ENCODE measurements at regions not wholly inside any gene's neighbourhood (a gene's known extent, or its start where the extent isn't known, plus 50 kb on each side); places are given as distances from the start of the nearest gene placed in this dataset.

DNA sequence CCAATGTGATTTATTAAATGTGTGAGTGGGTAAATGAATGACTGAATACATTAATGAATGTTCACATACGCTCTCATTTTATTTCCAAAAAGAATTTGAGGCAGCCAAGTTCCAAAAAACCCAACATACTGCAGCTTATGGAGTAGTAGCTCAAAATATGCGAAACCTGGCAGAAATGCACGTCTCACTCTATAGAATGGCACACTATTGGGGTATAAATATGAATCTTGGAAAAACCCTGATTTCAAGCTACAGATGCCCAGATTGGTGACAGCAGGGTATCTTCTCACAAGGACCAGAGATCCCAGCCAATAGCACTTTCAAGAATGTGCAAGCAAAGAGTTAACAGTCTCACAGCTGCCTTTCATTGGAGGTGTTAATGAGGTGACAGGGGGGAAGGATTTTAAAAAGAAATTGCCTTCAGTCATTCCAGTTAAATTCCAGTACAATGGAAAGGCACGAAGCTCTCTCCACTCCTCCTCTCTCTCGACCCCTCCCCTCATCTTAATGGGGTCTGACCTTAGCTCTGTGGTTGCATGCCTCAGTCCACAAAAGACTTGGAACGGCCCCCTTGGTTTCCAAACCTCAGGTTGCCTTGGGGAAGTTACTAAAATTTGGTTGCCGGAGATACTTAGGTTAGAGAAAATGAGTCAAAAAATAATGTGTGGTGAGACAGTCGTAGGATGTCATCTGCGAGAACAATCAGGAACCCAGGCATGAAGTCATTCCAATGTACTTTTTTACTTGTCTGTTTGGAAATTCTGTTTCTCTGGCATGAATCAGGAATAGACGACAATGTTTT lies 307.4 kb downstream of the NFIB start:
- Histone ChIP-seq H3K27me3 (no peaks in the 10 kb centered on the region), H3K27ac (no peak overlapping the region), H3K36me3 (no peaks in the 10 kb centered on the region), H3K9me3 (no peaks in the 10 kb centered on the region), H3K4me3 (no peak overlapping the region), H3K4me1 (no peaks in the 10 kb centered on the region)
- no peak for DNase-seq
- TF ChIP-seq POLR2AphosphoS5 (IDR thresholded peaks at IDR 0.05) (no peak), EP300 (IDR thresholded peaks at IDR 0.05) (no peak), POLR2A (IDR thresholded peaks at IDR 0.05) (no peak)
- TF ChIP-seq, protein P1, sequence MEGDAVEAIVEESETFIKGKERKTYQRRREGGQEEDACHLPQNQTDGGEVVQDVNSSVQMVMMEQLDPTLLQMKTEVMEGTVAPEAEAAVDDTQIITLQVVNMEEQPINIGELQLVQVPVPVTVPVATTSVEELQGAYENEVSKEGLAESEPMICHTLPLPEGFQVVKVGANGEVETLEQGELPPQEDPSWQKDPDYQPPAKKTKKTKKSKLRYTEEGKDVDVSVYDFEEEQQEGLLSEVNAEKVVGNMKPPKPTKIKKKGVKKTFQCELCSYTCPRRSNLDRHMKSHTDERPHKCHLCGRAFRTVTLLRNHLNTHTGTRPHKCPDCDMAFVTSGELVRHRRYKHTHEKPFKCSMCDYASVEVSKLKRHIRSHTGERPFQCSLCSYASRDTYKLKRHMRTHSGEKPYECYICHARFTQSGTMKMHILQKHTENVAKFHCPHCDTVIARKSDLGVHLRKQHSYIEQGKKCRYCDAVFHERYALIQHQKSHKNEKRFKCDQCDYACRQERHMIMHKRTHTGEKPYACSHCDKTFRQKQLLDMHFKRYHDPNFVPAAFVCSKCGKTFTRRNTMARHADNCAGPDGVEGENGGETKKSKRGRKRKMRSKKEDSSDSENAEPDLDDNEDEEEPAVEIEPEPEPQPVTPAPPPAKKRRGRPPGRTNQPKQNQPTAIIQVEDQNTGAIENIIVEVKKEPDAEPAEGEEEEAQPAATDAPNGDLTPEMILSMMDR (IDR thresholded peaks at IDR 0.05) = no peak
- 76 to 82% (median 79%) methylated on average over 10 of the region's 10 CpGs for WGBS, 5 donors
- intact Hi-C loops (cut with DNase I; ENCODE audit: low total_unique reads) = no loop called here

DNA sequence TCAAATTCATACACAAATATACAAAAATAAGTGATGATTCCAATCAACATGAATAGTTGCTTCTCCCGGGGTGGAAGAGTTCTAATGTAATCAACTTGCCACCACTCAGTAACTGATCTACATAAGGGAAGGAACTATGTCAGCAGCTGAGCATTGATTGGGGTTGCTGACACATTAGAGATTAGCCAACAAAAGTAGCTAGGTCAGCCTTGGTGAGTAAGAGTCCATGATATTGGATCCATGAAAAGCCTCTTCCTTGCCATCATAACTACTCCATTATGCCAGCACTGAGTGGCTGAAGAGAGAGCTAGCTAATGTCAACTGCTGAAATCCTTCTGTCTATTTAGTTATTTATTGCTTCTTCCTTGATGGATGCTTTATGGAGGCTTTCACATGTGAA lies 309.8 kb downstream of the NFIB start:
- DNase-seq = no peak
- Histone ChIP-seq H3K9me3 (peaks cover 0 to 4% (median 2%) of the 10 kb centered on the region in 4 donors), H3K27me3 (no peaks in the 10 kb centered on the region), H3K27ac (no peak overlapping the region), H3K36me3 (no peaks in the 10 kb centered on the region), H3K4me1 (no peaks in the 10 kb centered on the region), H3K4me3 (no peak overlapping the region)
- intact Hi-C loops (cut with DNase I; ENCODE audit: low total_unique reads) = no loop called here
- WGBS, 5 donors = 77 to 96% (median 90%) methylated on average over 1 of the region's 1 CpG
- TF ChIP-seq EP300 (IDR thresholded peaks at IDR 0.05) = no peak
- TF ChIP-seq, protein P1 (IDR thresholded peaks at IDR 0.05) = no peak
- TF ChIP-seq POLR2A (IDR thresholded peaks at IDR 0.05) = no peak
- no peak for TF ChIP-seq POLR2AphosphoS5 (IDR thresholded peaks at IDR 0.05)

DNA sequence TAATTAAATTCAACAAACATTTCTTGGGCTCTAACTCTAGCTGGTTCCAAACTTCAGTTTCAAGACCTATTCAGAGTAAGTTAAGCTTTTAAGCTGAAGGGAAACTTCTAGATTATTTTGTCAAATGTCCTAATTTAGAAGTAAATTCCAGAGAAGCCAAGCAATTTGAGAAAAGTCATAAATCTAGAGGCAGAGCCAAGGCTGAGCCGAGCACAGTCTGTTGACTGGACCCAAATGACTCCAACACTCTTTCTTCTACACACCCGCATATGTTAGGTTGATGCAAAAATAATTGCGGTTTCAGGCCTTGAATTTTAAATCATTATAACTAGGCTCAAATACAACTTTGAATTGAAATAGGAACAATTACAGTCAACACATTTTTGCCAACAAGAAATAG lies 319.7 kb downstream of the NFIB start:
- intact Hi-C loops (cut with DNase I; ENCODE audit: low total_unique reads) = no loop called here
- peak in 1 of 2 donors; percentile 14 for DNase-seq
- no peaks in the 10 kb centered on the region for H3K36me3 ChIP-seq
- TF ChIP-seq POLR2A (IDR thresholded peaks at IDR 0.05) = no peak
- TF ChIP-seq EP300 (IDR thresholded peaks at IDR 0.05) = no peak
- TF ChIP-seq, protein P1 (IDR thresholded peaks at IDR 0.05) = no peak
- TF ChIP-seq POLR2AphosphoS5 (IDR thresholded peaks at IDR 0.05) = no peak
- no peak overlapping the region for H3K27ac ChIP-seq
- H3K4me3 ChIP-seq = no peak overlapping the region
- 75 to 88% (median 83%) methylated on average over 3 of the region's 3 CpGs for WGBS, 5 donors
- H3K27me3 ChIP-seq = no peaks in the 10 kb centered on the region
- H3K9me3 ChIP-seq = peaks cover 0 to 1% (median under 1%) of the 10 kb centered on the region in 4 donors
- H3K4me1 ChIP-seq = no peaks in the 10 kb centered on the region

DNA sequence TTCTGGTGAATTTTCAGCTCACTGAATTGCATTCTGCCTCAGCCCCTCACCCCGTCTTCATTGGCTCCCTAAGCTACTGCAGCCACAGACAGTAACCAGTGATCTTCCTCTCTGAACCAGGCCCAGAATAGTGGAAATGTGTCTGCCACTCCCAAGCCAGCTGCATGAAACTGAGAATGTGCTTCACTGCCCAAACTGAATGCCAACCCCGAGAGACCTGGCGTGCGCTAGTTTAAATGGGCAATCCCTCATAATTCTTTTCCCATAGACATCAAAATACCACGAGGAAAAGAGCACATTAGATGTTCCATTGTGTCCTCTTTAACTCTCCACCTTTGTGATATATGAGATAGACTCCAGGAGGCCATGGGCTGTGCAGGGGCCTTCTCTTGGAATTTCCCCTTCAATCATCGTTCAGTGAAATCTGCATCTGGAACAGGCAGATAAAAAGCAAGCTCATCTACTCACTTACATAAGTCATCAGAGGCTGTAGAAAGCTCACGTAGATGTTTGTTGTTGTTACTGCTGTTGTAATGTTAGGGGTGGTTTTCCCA lies 320.2 kb downstream of the NFIB start:
- TF ChIP-seq EP300 (IDR thresholded peaks at IDR 0.05) = no peak
- TF ChIP-seq POLR2A (IDR thresholded peaks at IDR 0.05) = no peak
- TF ChIP-seq, protein P1 (IDR thresholded peaks at IDR 0.05) = no peak
- no peaks in the 10 kb centered on the region for H3K4me1 ChIP-seq
- no peak overlapping the region for H3K27ac ChIP-seq
- H3K9me3 ChIP-seq = no peaks in the 10 kb centered on the region
- H3K36me3 ChIP-seq = no peaks in the 10 kb centered on the region
- peak in 1 of 2 donors; percentile 32 for DNase-seq
- H3K27me3 ChIP-seq = no peaks in the 10 kb centered on the region
- 70 to 85% (median 82%) methylated on average over 7 of the region's 7 CpGs for WGBS, 5 donors
- intact Hi-C loops (cut with DNase I; ENCODE audit: low total_unique reads) = no loop called here
- H3K4me3 ChIP-seq = no peak overlapping the region

Data from stomach (tissue), 8 donors.